HepG2 (cell line): ENCODE measurements at regions not wholly inside any gene's neighbourhood (a gene's known extent, or its start where the extent isn't known, plus 50 kb on each side); places are given as distances from the start of the nearest gene placed in this dataset.
A peak's percentile ranks its signal among the peaks of the same experiment; 100 is the strongest.

ENCODE experiments used
- ATAC-seq: fragments of 200-7000 bp; cut with Tn5 transposase; 3 replicates; pipeline ENCODE4 v1.9.1; 2020; ENCODE audit warnings: mild to moderate bottlenecking, moderate library complexity
- BruUV-seq: library from RNA; stranded (reverse); fragments of 400-500 nt; replicated peaks from 2 replicates; lab custom pipeline; 2021; lab: Mats Ljungman, UMichigan
- CTCF ChIA-PET: fragments of 300-600 bp; formaldehyde crosslinking; extraction: SDS; loops from one replicate; lab custom pipeline; 2021; ENCODE audit warnings: low total read pairs, inconsistent platforms, low intra/inter-chr PET ratio; lab: Yijun Ruan, JAX
- POLR2A ChIA-PET: fragments of 350-600 bp; sonication (Branson Sonifier 250); formaldehyde crosslinking; loops from one replicate; lab custom pipeline; 2020; ENCODE audit warnings: antibody characterized with exemption, inconsistent platforms; lab: Yijun Ruan, JAX
- DNase-seq: peaks from one replicate; pipeline ENCODE4 v3.0.0-alpha.2; 2015; ENCODE audit warnings: low spot score
- FAIRE-seq: peaks from 3 replicates; lab custom pipeline; 2011; peaks lifted over from hg19 to GRCh38; lab: Jason Lieb, UNC
- H2AFZ ChIP-seq: one replicate; pipeline ENCODE4 v1.6.1; 2011; ENCODE audit warnings: low read length, inconsistent platforms
- H3K27ac ChIP-seq: fragments of 300-600 bp; 3 replicates; pipeline ENCODE4 v1.8.0; 2011; ENCODE audit warnings: mixed run types, mild to moderate bottlenecking, mixed read lengths, low read length, inconsistent platforms; ENCODE audit not compliant: insufficient read depth; ENCODE audit errors: extremely low read length
- H3K27me3 ChIP-seq, 2 experiments: fragments of 200-600 bp in 1 of 2; 2 replicates in 1 of 2; 3 replicates in 1 of 2; pipeline versions ENCODE4 v1.6.0 to v1.8.0; 2011; ENCODE audit warnings: low read length in 2 of 2, mild to moderate bottlenecking in 2 of 2, moderate library complexity in 2 of 2, inconsistent platforms in 1 of 2; ENCODE audit not compliant: insufficient read depth in 2 of 2, control insufficient read depth in 1 of 2
- H3K36me3 ChIP-seq, 2 experiments: fragments of 200-600 bp in 1 of 2; replicated peaks in 1 of 2; 2 replicates in 1 of 2; 3 replicates in 1 of 2; pipeline versions ENCODE4 v1.5.1 to v1.8.0; 2011; ENCODE audit warnings: low read length in 2 of 2, inconsistent platforms in 1 of 2; ENCODE audit not compliant: insufficient read depth in 2 of 2, control insufficient read depth in 1 of 2
- H3K4me1 ChIP-seq: 2 replicates; pipeline ENCODE4 v1.5.1; 2012; ENCODE audit warnings: low read length, inconsistent platforms; ENCODE audit not compliant: insufficient read depth
- H3K4me2 ChIP-seq: 2 replicates; pipeline ENCODE4 v1.6.0; 2011; ENCODE audit warnings: low read depth, low read length, inconsistent platforms
- H3K4me3 ChIP-seq, 3 experiments: fragments of 200-600 bp in 1 of 3; sonication (generic), shearing (Covaris generic) in 1 of 3; replicated peaks in 1 of 3; 2 replicates each; pipeline ENCODE4 v1.5.1; 2011 to 2016; ENCODE audit warnings: low read length in 3 of 3, inconsistent platforms in 2 of 3, low read depth in 2 of 3, mild to moderate bottlenecking in 2 of 3, control low read depth in 1 of 3, mixed read lengths in 1 of 3; ENCODE audit not compliant: insufficient read depth in 1 of 3
- H3K79me2 ChIP-seq: one replicate; pipeline ENCODE4 v1.6.1; 2011; ENCODE audit warnings: low read length, inconsistent platforms; ENCODE audit not compliant: insufficient read depth
- H3K9ac ChIP-seq: 2 replicates; pipeline ENCODE4 v1.6.0; 2011; ENCODE audit warnings: mild to moderate bottlenecking, low read depth, low read length, inconsistent platforms; ENCODE audit not compliant: insufficient read depth
- H3K9me3 ChIP-seq: 2 replicates; pipeline ENCODE4 v1.5.1; 2012; ENCODE audit warnings: mild to moderate bottlenecking, low read length
- H4K20me1 ChIP-seq: 2 replicates; pipeline ENCODE4 v1.6.0; 2011; ENCODE audit warnings: inconsistent platforms, mild to moderate bottlenecking, low read length, moderate library complexity; ENCODE audit not compliant: insufficient read depth
- DPF2 ChIP-seq: sonication (generic); formaldehyde crosslinking; IDR thresholded peaks from 2 replicates; pipeline ENCODE4 v1.4.0; 2020; ENCODE audit warnings: mild to moderate bottlenecking, low read depth, missing genetic modification reagents, borderline replicate concordance
- FOXO1 ChIP-seq: sonication (generic); formaldehyde crosslinking; IDR thresholded peaks from 2 replicates; pipeline ENCODE4 v1.4.0; 2020; ENCODE audit warnings: missing genetic modification reagents
- LRRFIP1 ChIP-seq: sonication (generic); formaldehyde crosslinking; conservative IDR thresholded peaks from 2 replicates; pipeline ENCODE4 v1.4.0; 2020; ENCODE audit warnings: missing genetic modification reagents
- MED1 ChIP-seq: sonication (generic); formaldehyde crosslinking; IDR thresholded peaks from 2 replicates; pipeline ENCODE4 v1.4.0; 2020; ENCODE audit warnings: missing genetic modification reagents
- RNF219 ChIP-seq: sonication (generic); formaldehyde crosslinking; IDR thresholded peaks from 2 replicates; pipeline ENCODE4 v1.5.0; 2020; ENCODE audit warnings: mild to moderate bottlenecking, missing genetic modification reagents
- SIX1 ChIP-seq: sonication (generic); formaldehyde crosslinking; IDR thresholded peaks from 2 replicates; pipeline ENCODE4 v1.4.0; 2020; ENCODE audit warnings: missing genetic modification reagents, borderline replicate concordance
- SNAI1 ChIP-seq: sonication (generic); formaldehyde crosslinking; IDR thresholded peaks from 2 replicates; pipeline ENCODE4 v1.5.0; 2020; ENCODE audit warnings: mild to moderate bottlenecking, missing genetic modification reagents, borderline replicate concordance
- ZNF24 ChIP-seq: fragments of 450-650 bp; IDR thresholded peaks from 2 replicates; pipeline ENCODE4 v1.6.1; 2017; ENCODE audit warnings: antibody characterized with exemption, mild to moderate bottlenecking
- ZNF274 ChIP-seq: sonication (generic); formaldehyde crosslinking; IDR thresholded peaks from 2 replicates; pipeline ENCODE4 v1.5.1; 2020; ENCODE audit warnings: mild to moderate bottlenecking, missing genetic modification reagents
- ZNF549 ChIP-seq: sonication (generic); formaldehyde crosslinking; IDR thresholded peaks from 2 replicates; pipeline ENCODE4 v1.5.0; 2020; ENCODE audit warnings: missing genetic modification reagents
- ZNF589 ChIP-seq: sonication (generic); formaldehyde crosslinking; conservative IDR thresholded peaks from 2 replicates; pipeline ENCODE4 v1.8.0; 2022; ENCODE audit warnings: mild to moderate bottlenecking, moderate library complexity, missing genetic modification reagents
- ZNF747 ChIP-seq: sonication (generic); formaldehyde crosslinking; IDR thresholded peaks from 2 replicates; pipeline ENCODE4 v1.8.1; 2023; ENCODE audit warnings: missing genetic modification reagents, mild to moderate bottlenecking, borderline replicate concordance
- ZNF878 ChIP-seq: sonication (generic); formaldehyde crosslinking; IDR thresholded peaks from 2 replicates; pipeline ENCODE4 v1.8.1; 2023; ENCODE audit warnings: mild to moderate bottlenecking, missing genetic modification reagents, moderate library complexity
- ZSCAN29 ChIP-seq: sonication (generic); formaldehyde crosslinking; conservative IDR thresholded peaks from 2 replicates; pipeline ENCODE4 v1.4.0; 2020; ENCODE audit warnings: mild to moderate bottlenecking, missing genetic modification reagents
- WGBS: methylation state at CpG from one replicate; pipeline ENCODE4 v1.1.6; 2017; ENCODE audit warnings: low lambda C conversion rate; 5-methylcytosine and 5-hydroxymethylcytosine counted together
- in situ Hi-C: cut with HindIII; loops from 2 replicates; pipeline ENCODE4 v1.10.0; 2017; ENCODE audit warnings: low pct_unique_long_range_greater_than_20kb; ENCODE audit not compliant: extremely low pct_ligation_motif_present
- intact Hi-C: fragments of 100-400 bp; cut with micrococcal nuclease; formaldehyde crosslinking; loops from one replicate; pipeline ENCODE4 v1.10.0; 2022; ENCODE audit not compliant: unreplicated experiment
- TF ChIP-seq, protein P1 (sequence below): sonication (generic); formaldehyde crosslinking; IDR thresholded peaks from 2 replicates; pipeline ENCODE4 v1.5.1; 2020; ENCODE audit warnings: mild to moderate bottlenecking, missing genetic modification reagents, moderate library complexity

DNA sequence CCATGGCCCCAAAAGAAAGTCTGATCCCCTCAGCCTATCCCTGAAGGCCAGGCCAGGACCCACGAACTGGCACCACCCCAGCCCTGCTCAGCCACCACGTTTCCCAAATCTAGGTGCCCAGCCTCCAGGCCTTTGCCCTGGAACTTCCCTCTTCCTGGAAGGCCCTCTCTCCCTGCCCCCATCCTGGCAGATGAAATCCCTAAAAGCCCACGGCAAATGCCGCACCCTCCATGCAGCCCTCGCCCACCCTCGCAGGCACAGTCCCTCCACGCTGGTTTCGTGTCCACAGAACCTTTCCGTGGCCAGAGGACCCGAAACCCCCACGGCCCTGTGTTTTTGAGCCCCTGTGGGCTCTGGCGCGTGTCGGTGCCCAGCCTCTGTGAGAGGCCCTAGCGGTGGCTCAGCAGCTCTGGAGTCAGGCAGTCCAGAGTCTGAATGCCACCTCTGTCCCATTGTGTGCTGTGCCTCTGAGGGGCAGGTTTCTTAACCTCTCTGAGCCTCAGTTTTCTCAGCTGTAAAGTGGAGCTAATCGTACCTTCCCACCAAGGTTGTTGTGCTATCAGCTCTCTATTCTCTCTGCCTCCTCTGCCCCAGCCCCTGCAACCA is 138.5 kb upstream of the IQSEC1 start:
- no peak overlapping the region for H3K9ac ChIP-seq
- no peak overlapping the region for H3K4me3 ChIP-seq
- POLR2A ChIA-PET: no interaction called here
- H3K36me3 ChIP-seq: peaks cover 2 to 16% of the 10 kb centered on the region in 2 experiments; a peak in 1 of 5 replicates
- H3K27me3 ChIP-seq: no peaks in the 10 kb centered on the region
- H3K4me1 ChIP-seq: no peaks in the 10 kb centered on the region
- CTCF ChIA-PET: no interaction called here
- no peaks in the 10 kb centered on the region for H3K9me3 ChIP-seq
- no peak for DNase-seq
- no peak for ATAC-seq
- FAIRE-seq: no peak
- 0 out of 2 replicates have a peak, but pooled peaks cover 4% of the 10 kb centered on the region for H4K20me1 ChIP-seq
- intact Hi-C loops: no loop called here
- no peak overlapping the region for H3K4me2 ChIP-seq
- in situ Hi-C loops: no loop called here
- H3K79me2 ChIP-seq: no peaks in the 10 kb centered on the region
- no peak overlapping the region for H2AFZ ChIP-seq
- no TSS peak for BruUV-seq
- 96% methylated on average over 15 of the region's 16 CpGs for WGBS
- H3K27ac ChIP-seq: no peak overlapping the region
- TF ChIP-seq, protein P1, sequence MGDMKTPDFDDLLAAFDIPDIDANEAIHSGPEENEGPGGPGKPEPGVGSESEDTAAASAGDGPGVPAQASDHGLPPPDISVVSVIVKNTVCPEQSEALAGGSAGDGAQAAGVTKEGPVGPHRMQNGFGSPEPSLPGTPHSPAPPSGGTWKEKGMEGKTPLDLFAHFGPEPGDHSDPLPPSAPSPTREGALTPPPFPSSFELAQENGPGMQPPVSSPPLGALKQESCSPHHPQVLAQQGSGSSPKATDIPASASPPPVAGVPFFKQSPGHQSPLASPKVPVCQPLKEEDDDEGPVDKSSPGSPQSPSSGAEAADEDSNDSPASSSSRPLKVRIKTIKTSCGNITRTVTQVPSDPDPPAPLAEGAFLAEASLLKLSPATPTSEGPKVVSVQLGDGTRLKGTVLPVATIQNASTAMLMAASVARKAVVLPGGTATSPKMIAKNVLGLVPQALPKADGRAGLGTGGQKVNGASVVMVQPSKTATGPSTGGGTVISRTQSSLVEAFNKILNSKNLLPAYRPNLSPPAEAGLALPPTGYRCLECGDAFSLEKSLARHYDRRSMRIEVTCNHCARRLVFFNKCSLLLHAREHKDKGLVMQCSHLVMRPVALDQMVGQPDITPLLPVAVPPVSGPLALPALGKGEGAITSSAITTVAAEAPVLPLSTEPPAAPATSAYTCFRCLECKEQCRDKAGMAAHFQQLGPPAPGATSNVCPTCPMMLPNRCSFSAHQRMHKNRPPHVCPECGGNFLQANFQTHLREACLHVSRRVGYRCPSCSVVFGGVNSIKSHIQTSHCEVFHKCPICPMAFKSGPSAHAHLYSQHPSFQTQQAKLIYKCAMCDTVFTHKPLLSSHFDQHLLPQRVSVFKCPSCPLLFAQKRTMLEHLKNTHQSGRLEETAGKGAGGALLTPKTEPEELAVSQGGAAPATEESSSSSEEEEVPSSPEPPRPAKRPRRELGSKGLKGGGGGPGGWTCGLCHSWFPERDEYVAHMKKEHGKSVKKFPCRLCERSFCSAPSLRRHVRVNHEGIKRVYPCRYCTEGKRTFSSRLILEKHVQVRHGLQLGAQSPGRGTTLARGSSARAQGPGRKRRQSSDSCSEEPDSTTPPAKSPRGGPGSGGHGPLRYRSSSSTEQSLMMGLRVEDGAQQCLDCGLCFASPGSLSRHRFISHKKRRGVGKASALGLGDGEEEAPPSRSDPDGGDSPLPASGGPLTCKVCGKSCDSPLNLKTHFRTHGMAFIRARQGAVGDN (CRISPR knock-in tag): 0 out of 2 replicates have a peak, but pooled peaks have one; percentile 16
- TF ChIP-seq ZNF878 (CRISPR knock-in tag): no peak
- no peak for TF ChIP-seq RNF219 (CRISPR knock-in tag)
- no peak for TF ChIP-seq ZNF549 (CRISPR knock-in tag)
- no peak for TF ChIP-seq MED1 (CRISPR knock-in tag)
- no peak for TF ChIP-seq SIX1
- TF ChIP-seq ZNF24: no peak
- TF ChIP-seq ZNF589 (CRISPR knock-in tag): no peak
- no peak for TF ChIP-seq ZNF747
- TF ChIP-seq ZNF274 (CRISPR knock-in tag): no peak
- TF ChIP-seq ZSCAN29 (CRISPR knock-in tag): no peak
- no peak for TF ChIP-seq FOXO1 (CRISPR knock-in tag)
- TF ChIP-seq LRRFIP1 (CRISPR knock-in tag): no peak
- TF ChIP-seq SNAI1: no peak
- no peak for TF ChIP-seq DPF2
